ENCODE measurements at regions not wholly inside any gene's neighbourhood (a gene's known extent, or its start where the extent isn't known, plus 50 kb on each side); places are given as distances from the start of the nearest gene placed in this dataset.
A peak's percentile ranks its signal among the peaks of the same experiment; 100 is the strongest.

- Histone ChIP-seq H3K9me3 (ENCODE audit: control insufficient read depth, low read length) (no peaks in the 10 kb centered on the region), H3K36me3 (ENCODE audit: control insufficient read depth, insufficient read depth, low read length) (no peaks in the 10 kb centered on the region), H3K4me3 (ENCODE audit: insufficient read depth, low read depth, low read length, poor library complexity, severe bottlenecking) (no peak overlapping the region), H3K27me3 (replicated peaks; ENCODE audit: control insufficient read depth, insufficient read depth, low read length, poor library complexity, severe bottlenecking) (no peaks in the 10 kb centered on the region), H3K4me1 (ENCODE audit: control insufficient read depth, insufficient read depth, low read length, poor library complexity, severe bottlenecking) (peaks cover 3% of the 10 kb centered on the region), H3K27ac (ENCODE audit: insufficient read depth, low read length, poor library complexity, severe bottlenecking) (no peak overlapping the region)
- DNase-seq, result no peak
Measured at GRCh38 chr14:65277027-65277426, 135.5 kb upstream of the FUT8 start.

- Histone ChIP-seq H3K27me3 (replicated peaks; ENCODE audit: control insufficient read depth, insufficient read depth, low read length, poor library complexity, severe bottlenecking) (no peaks in the 10 kb centered on the region), H3K4me1 (ENCODE audit: control insufficient read depth, insufficient read depth, low read length, poor library complexity, severe bottlenecking) (peaks cover 10% of the 10 kb centered on the region), H3K27ac (ENCODE audit: insufficient read depth, low read length, poor library complexity, severe bottlenecking) (no peak overlapping the region), H3K9me3 (ENCODE audit: control insufficient read depth, low read length) (no peaks in the 10 kb centered on the region), H3K4me3 (ENCODE audit: insufficient read depth, low read depth, low read length, poor library complexity, severe bottlenecking) (no peak overlapping the region), H3K36me3 (ENCODE audit: control insufficient read depth, insufficient read depth, low read length) (no peaks in the 10 kb centered on the region)
- DNase-seq, result no peak
Measured at GRCh38 chr14:65277580-65278270, 134.8 kb upstream of the FUT8 start.

- Histone ChIP-seq H3K4me3 (ENCODE audit: insufficient read depth, low read depth, low read length, poor library complexity, severe bottlenecking) (no peak overlapping the region), H3K27me3 (replicated peaks; ENCODE audit: control insufficient read depth, insufficient read depth, low read length, poor library complexity, severe bottlenecking) (no peaks in the 10 kb centered on the region), H3K4me1 (ENCODE audit: control insufficient read depth, insufficient read depth, low read length, poor library complexity, severe bottlenecking) (peaks cover 16% of the 10 kb centered on the region), H3K36me3 (ENCODE audit: control insufficient read depth, insufficient read depth, low read length) (no peaks in the 10 kb centered on the region), H3K27ac (ENCODE audit: insufficient read depth, low read length, poor library complexity, severe bottlenecking) (no peak overlapping the region), H3K9me3 (ENCODE audit: control insufficient read depth, low read length) (no peaks in the 10 kb centered on the region)
- DNase-seq, result no peak
Measured at GRCh38 chr14:65278589-65278988, 133.9 kb upstream of the FUT8 start.

GRCh38 chr14:65279510-65279909, 133.0 kb upstream of the FUT8 start:
- Histone ChIP-seq H3K27me3 (replicated peaks; ENCODE audit: control insufficient read depth, insufficient read depth, low read length, poor library complexity, severe bottlenecking) (no peaks in the 10 kb centered on the region), H3K36me3 (ENCODE audit: control insufficient read depth, insufficient read depth, low read length) (no peaks in the 10 kb centered on the region), H3K9me3 (ENCODE audit: control insufficient read depth, low read length) (no peaks in the 10 kb centered on the region), H3K4me3 (ENCODE audit: insufficient read depth, low read depth, low read length, poor library complexity, severe bottlenecking) (no peak overlapping the region), H3K4me1 (ENCODE audit: control insufficient read depth, insufficient read depth, low read length, poor library complexity, severe bottlenecking) (peaks cover 16% of the 10 kb centered on the region), H3K27ac (ENCODE audit: insufficient read depth, low read length, poor library complexity, severe bottlenecking) (no peak overlapping the region)
- no peak for DNase-seq

- no peak for DNase-seq
- H3K9me3 ChIP-seq (ENCODE audit: control insufficient read depth, low read length), result no peaks in the 10 kb centered on the region
- H3K27ac ChIP-seq (ENCODE audit: insufficient read depth, low read length, poor library complexity, severe bottlenecking), result no peak overlapping the region
- H3K4me1 ChIP-seq (ENCODE audit: control insufficient read depth, insufficient read depth, low read length, poor library complexity, severe bottlenecking), result peaks cover 16% of the 10 kb centered on the region
- no peak overlapping the region for H3K4me3 ChIP-seq (ENCODE audit: insufficient read depth, low read depth, low read length, poor library complexity, severe bottlenecking)
- no peaks in the 10 kb centered on the region for H3K27me3 ChIP-seq (replicated peaks; ENCODE audit: control insufficient read depth, insufficient read depth, low read length, poor library complexity, severe bottlenecking)
- no peaks in the 10 kb centered on the region for H3K36me3 ChIP-seq (ENCODE audit: control insufficient read depth, insufficient read depth, low read length)
Measured at GRCh38 chr14:65279958-65280357, 132.6 kb upstream of the FUT8 start.

- no peaks in the 10 kb centered on the region for H3K36me3 ChIP-seq (ENCODE audit: control insufficient read depth, insufficient read depth, low read length)
- peaks cover 16% of the 10 kb centered on the region for H3K4me1 ChIP-seq (ENCODE audit: control insufficient read depth, insufficient read depth, low read length, poor library complexity, severe bottlenecking)
- DNase-seq, result no peak
- no peak overlapping the region for H3K4me3 ChIP-seq (ENCODE audit: insufficient read depth, low read depth, low read length, poor library complexity, severe bottlenecking)
- H3K9me3 ChIP-seq (ENCODE audit: control insufficient read depth, low read length), result no peaks in the 10 kb centered on the region
- H3K27ac ChIP-seq (ENCODE audit: insufficient read depth, low read length, poor library complexity, severe bottlenecking), result no peak overlapping the region
- H3K27me3 ChIP-seq (replicated peaks; ENCODE audit: control insufficient read depth, insufficient read depth, low read length, poor library complexity, severe bottlenecking), result no peaks in the 10 kb centered on the region
Measured at GRCh38 chr14:65280653-65281052, 131.9 kb upstream of the FUT8 start.

GRCh38 chr14:65281991-65282895, 130.3 kb upstream of the FUT8 start:
- Histone ChIP-seq H3K36me3 (ENCODE audit: control insufficient read depth, insufficient read depth, low read length) (no peaks in the 10 kb centered on the region), H3K4me3 (ENCODE audit: insufficient read depth, low read depth, low read length, poor library complexity, severe bottlenecking) (peak overlapping the region; percentile 16), H3K27me3 (replicated peaks; ENCODE audit: control insufficient read depth, insufficient read depth, low read length, poor library complexity, severe bottlenecking) (no peaks in the 10 kb centered on the region), H3K9me3 (ENCODE audit: control insufficient read depth, low read length) (no peaks in the 10 kb centered on the region), H3K4me1 (ENCODE audit: control insufficient read depth, insufficient read depth, low read length, poor library complexity, severe bottlenecking) (peaks cover 18% of the 10 kb centered on the region), H3K27ac (ENCODE audit: insufficient read depth, low read length, poor library complexity, severe bottlenecking) (peak overlapping the region; percentile 32)
- no peak for DNase-seq

- no peaks in the 10 kb centered on the region for H3K36me3 ChIP-seq (ENCODE audit: control insufficient read depth, insufficient read depth, low read length)
- H3K4me3 ChIP-seq (ENCODE audit: insufficient read depth, low read depth, low read length, poor library complexity, severe bottlenecking), result peak overlapping the region; percentile 16
- H3K27ac ChIP-seq (ENCODE audit: insufficient read depth, low read length, poor library complexity, severe bottlenecking), result peak overlapping the region; percentile 32
- H3K27me3 ChIP-seq (replicated peaks; ENCODE audit: control insufficient read depth, insufficient read depth, low read length, poor library complexity, severe bottlenecking), result no peaks in the 10 kb centered on the region
- no peaks in the 10 kb centered on the region for H3K9me3 ChIP-seq (ENCODE audit: control insufficient read depth, low read length)
- peaks cover 24% of the 10 kb centered on the region for H3K4me1 ChIP-seq (ENCODE audit: control insufficient read depth, insufficient read depth, low read length, poor library complexity, severe bottlenecking)
- no peak for DNase-seq
Measured at GRCh38 chr14:65282896-65283253, 129.7 kb upstream of the FUT8 start.

- H3K27ac ChIP-seq (ENCODE audit: insufficient read depth, low read length, poor library complexity, severe bottlenecking), result no peak overlapping the region
- H3K36me3 ChIP-seq (ENCODE audit: control insufficient read depth, insufficient read depth, low read length), result no peaks in the 10 kb centered on the region
- no peak overlapping the region for H3K4me3 ChIP-seq (ENCODE audit: insufficient read depth, low read depth, low read length, poor library complexity, severe bottlenecking)
- H3K9me3 ChIP-seq (ENCODE audit: control insufficient read depth, low read length), result no peaks in the 10 kb centered on the region
- no peak for DNase-seq
- peaks cover 32% of the 10 kb centered on the region for H3K4me1 ChIP-seq (ENCODE audit: control insufficient read depth, insufficient read depth, low read length, poor library complexity, severe bottlenecking)
- H3K27me3 ChIP-seq (replicated peaks; ENCODE audit: control insufficient read depth, insufficient read depth, low read length, poor library complexity, severe bottlenecking), result no peaks in the 10 kb centered on the region
Measured at GRCh38 chr14:65286443-65286842, 126.1 kb upstream of the FUT8 start.
